Activated naive CD8-positive, alpha-beta T cell treated with anti-CD3 and anti-CD28 coated beads, Interleukin-2, amount 10 ng/mL, durations not matched to agents 7 days and 5 days (primary cell): ENCODE measurements at regions not wholly inside any gene's neighbourhood (a gene's known extent, or its start where the extent isn't known, plus 50 kb on each side); places are given as distances from the start of the nearest gene placed in this dataset.

Experiments
- ATAC-seq: fragments of 150-1000 bp; cut with Tn5 transposase; one replicate; pipeline ENCODE4 v1.10.0; 2021; ENCODE audit warnings: low read depth, moderate library complexity
- POLR2A ChIA-PET: fragments of 350-600 bp; sonication (Branson Sonifier 250); formaldehyde crosslinking; loops from one replicate; lab custom pipeline; 2021; ENCODE audit warnings: antibody characterized with exemption; lab: Charles Lee
- DNase-seq: peaks from one replicate; pipeline ENCODE4 v3.0.0; 2021
- H3K27ac Mint-ChIP-seq: one replicate; pipeline ENCODE4 v1.8.0; 2022; ENCODE audit warnings: mild to moderate bottlenecking, mixed read lengths
- H3K27me3 Mint-ChIP-seq: one replicate; pipeline ENCODE4 v1.8.0; 2022; ENCODE audit warnings: mild to moderate bottlenecking, moderate library complexity, mixed read lengths
- H3K36me3 Mint-ChIP-seq: one replicate; pipeline ENCODE4 v1.8.0; 2021; ENCODE audit warnings: mild to moderate bottlenecking, mixed read lengths
- H3K4me1 Mint-ChIP-seq: one replicate; pipeline ENCODE4 v1.8.0; 2021; ENCODE audit warnings: mixed read lengths
- H3K4me3 Mint-ChIP-seq: one replicate; pipeline ENCODE4 v1.8.0; 2022; ENCODE audit warnings: mild to moderate bottlenecking, moderate library complexity, mixed read lengths
- H3K9me3 Mint-ChIP-seq: one replicate; pipeline ENCODE4 v1.8.0; 2021; ENCODE audit warnings: mixed read lengths

DNA sequence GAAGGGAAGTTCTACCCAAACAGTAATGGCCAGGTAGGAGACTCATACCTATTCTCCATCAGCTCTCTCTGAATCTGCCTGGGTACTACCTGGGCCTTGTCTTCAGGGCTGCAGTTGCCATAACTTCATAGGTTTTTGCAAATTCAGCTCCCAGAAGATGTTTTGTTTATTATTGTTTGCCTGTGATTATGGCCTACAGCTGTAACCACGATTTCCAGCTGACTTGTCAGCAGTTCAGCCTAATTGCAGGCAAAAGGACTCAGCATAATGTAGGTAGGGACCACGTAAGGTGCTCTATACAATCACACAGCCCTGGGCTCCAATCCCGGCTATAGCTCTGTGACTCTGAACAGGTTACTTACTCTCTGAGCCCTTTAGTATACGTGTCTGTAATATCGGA lies 187.0 kb upstream of the FN1 start:
- DNase-seq (no peak), ATAC-seq (no peak)
- Mint-ChIP-seq H3K27me3 (peaks cover 11% of the 10 kb centered on the region), H3K4me3 (no peak overlapping the region), H3K4me1 (peaks cover 9% of the 10 kb centered on the region), H3K27ac (no peak overlapping the region), H3K36me3 (no peaks in the 10 kb centered on the region), H3K9me3 (no peaks in the 10 kb centered on the region)
- POLR2A ChIA-PET, result no interaction called here

DNA sequence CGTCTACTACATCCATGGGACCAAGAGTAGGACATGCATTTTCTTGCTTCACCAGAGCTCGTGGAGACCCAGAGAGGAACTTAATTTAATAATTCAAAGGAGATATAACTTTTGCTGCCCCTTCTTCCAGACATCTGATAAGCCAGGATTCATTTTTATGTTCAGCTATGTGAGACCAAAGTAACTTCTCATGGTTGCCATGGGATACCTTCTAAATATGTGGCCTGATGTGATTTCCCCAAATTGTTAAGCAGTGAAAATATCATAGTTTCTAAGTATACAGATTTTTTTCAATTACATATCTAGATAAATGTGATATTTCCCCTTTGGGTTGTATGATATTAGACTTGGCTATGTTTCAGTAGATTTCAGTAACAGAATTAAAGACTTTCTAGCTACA lies 185.5 kb upstream of the FN1 start:
- H3K4me3 Mint-ChIP-seq, result no peak overlapping the region
- no peak for ATAC-seq
- no peaks in the 10 kb centered on the region for H3K9me3 Mint-ChIP-seq
- peaks cover 9% of the 10 kb centered on the region for H3K4me1 Mint-ChIP-seq
- DNase-seq, result no peak
- peaks cover 11% of the 10 kb centered on the region for H3K27me3 Mint-ChIP-seq
- POLR2A ChIA-PET, result no interaction called here
- H3K27ac Mint-ChIP-seq, result no peak overlapping the region
- no peaks in the 10 kb centered on the region for H3K36me3 Mint-ChIP-seq

DNA sequence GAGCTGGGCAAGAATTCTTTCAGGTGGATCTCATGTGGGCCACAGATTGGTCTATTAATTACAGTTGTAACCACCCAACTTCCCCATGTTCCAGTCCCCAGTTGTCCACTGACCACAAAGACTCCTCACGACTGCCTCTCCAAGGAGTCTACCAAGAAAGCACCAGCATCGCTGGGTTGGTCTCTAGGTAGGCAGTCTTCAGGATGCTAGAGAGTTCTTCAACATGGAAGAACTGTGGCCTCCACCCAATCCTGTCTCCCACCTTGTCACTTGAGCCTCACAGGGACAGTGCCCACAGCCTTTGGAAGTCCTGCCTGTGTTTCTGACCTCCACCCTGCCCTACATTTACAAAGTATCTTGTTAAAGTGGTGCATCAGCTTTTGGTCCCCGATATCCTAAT lies 184.7 kb upstream of the FN1 start:
- H3K36me3 Mint-ChIP-seq, result no peaks in the 10 kb centered on the region
- DNase-seq (no peak), ATAC-seq (no peak)
- peaks cover 11% of the 10 kb centered on the region for H3K27me3 Mint-ChIP-seq
- no peak overlapping the region for H3K4me3 Mint-ChIP-seq
- no peak overlapping the region for H3K27ac Mint-ChIP-seq
- POLR2A ChIA-PET, result no interaction called here
- H3K4me1 Mint-ChIP-seq, result peaks cover 9% of the 10 kb centered on the region
- H3K9me3 Mint-ChIP-seq, result no peaks in the 10 kb centered on the region

DNA sequence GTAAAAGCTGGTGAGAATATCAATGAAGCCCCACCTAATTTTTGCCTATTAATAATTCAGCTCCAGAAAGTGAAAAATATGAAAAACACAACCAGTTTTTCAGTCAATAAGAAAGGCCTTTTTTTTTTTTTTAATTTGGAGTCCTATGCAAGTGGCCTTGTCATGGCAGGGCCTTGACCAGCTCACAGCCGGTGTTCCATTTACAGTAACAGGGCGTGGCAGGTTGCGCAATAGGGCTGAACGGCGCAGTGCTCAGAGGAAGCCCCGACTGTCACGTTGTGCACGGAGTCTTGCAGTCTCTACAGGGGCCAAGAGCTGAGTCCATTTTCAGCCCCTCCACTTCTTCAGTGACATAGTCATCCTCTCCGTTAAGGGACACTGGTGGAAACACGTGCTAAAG lies 184.1 kb upstream of the FN1 start:
- H3K9me3 Mint-ChIP-seq, result no peaks in the 10 kb centered on the region
- H3K27me3 Mint-ChIP-seq, result peaks cover 11% of the 10 kb centered on the region
- H3K4me3 Mint-ChIP-seq, result peak overlapping the region; percentile 58
- ATAC-seq, result no peak
- peaks cover 9% of the 10 kb centered on the region for H3K4me1 Mint-ChIP-seq
- H3K27ac Mint-ChIP-seq, result no peak overlapping the region
- H3K36me3 Mint-ChIP-seq, result no peaks in the 10 kb centered on the region
- POLR2A ChIA-PET, result interaction anchor here (0.6 kb wide), 1 partner anchor 810 kb away, joined by 3 read pairs; the partner anchor contains the start of gene BARD1
- no peak for DNase-seq

DNA sequence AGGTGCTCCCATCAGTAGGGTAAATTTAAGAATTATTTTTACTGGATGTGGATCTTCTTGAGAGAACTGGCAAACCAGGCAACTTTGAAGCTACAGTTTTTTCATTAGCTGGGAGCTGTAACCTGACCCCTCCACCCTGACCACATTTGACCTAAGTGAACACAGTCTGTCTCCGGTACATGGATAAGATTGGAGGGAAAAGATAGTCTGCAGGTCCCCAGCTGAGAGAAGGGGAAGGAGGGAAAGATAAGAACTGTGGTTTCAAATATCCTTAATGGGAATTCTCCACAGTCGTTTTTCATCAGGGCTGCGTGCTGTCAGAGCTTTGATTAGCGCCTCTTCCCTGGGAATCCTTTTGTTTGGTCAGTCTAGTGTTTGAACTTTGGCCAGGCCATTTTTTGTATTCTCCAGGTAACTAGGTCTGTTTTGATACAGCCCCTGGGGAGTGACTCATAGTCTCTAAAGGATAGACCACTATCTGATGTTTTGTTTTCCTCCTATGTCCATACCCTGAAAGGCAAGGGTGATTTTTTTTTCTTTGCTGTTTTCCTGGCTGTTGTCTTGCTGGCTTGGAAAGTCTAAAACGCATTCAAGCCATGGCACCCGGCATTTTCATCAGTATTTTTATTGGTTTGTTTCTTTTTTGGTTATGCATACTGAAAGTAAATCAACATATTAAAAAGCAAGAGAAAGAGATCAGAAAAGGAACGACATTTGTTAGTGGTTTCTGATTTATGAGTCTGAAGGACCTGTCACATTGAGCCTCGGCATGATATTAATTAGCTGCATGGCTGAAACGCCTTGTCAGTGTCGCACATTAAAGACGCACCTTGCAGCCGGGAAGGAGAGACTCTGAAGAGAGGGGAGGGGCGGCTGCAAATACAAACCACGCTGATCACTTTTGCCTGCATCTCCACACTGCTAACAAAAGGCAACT lies 183.4 kb upstream of the FN1 start:
- H3K4me1 Mint-ChIP-seq, result peaks cover 9% of the 10 kb centered on the region
- DNase-seq, result no peak
- POLR2A ChIA-PET, result interaction anchor here (0.6 kb wide), 1 partner anchor 810 kb away, joined by 3 read pairs; the partner anchor contains the start of gene BARD1
- no peaks in the 10 kb centered on the region for H3K9me3 Mint-ChIP-seq
- peak overlapping the region; percentile 58 for H3K4me3 Mint-ChIP-seq
- H3K36me3 Mint-ChIP-seq, result no peaks in the 10 kb centered on the region
- peaks cover 11% of the 10 kb centered on the region for H3K27me3 Mint-ChIP-seq
- ATAC-seq, result no peak
- H3K27ac Mint-ChIP-seq, result no peak overlapping the region

DNA sequence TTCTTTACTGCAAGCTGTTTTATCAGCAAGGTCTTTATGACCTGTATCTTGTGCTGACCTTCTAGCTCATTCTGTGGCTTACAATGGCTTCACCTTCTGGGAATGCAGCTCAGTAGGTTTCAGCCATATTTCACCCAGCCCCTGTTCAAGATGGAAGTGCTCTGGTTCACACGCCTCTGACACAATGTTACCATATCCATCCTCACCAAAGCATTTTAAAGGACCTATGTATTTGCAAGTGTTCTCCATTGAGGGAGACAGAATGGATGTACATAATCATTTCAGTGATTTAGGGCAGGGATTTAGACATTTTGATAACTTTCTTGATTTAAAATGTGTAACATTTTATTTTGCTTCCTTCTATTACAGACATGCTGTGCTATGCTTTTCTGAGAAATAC lies 182.3 kb upstream of the FN1 start:
- peaks cover 11% of the 10 kb centered on the region for H3K27me3 Mint-ChIP-seq

DNA sequence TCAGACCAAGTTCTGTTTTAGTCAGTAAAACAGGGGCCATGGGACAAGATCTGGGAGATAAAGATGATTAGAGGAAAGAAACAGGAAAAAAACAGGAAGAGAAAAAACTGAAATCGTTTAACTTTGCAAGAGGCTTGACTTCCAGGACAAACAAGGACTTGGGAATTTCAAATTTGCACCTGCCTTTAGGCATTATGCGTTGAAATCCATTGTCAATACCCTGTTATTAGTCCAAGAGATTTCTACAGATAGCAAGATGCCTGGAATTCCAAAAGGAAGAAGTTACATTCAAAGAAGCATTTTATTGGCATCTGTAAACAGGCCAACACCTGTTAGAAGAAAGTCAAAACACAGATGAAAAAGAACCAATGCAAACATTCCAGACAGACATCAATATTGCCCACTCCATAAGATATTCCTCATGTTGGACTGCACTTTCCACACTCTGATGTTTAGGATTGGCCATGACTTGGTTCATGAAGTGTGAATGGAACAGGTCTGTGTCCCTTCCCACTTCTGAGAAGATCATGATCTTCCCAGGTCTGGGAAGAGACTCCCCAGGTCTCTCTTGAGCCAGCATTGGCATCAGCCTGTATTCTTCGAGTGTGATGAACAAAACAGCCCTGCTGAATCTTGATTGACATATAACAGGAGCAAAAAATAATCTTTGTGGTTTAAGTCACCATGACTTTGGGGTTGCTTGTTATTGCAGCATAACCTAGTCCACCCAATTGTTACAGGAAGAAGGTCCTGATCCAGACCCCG lies 181.4 kb upstream of the FN1 start:
- POLR2A ChIA-PET, result no interaction called here
- Mint-ChIP-seq H3K27ac (no peak overlapping the region), H3K4me1 (peaks cover 9% of the 10 kb centered on the region), H3K36me3 (no peaks in the 10 kb centered on the region), H3K27me3 (peaks cover 11% of the 10 kb centered on the region), H3K4me3 (no peak overlapping the region), H3K9me3 (no peaks in the 10 kb centered on the region)
- no peak for ATAC-seq
- DNase-seq, result no peak

More for the DNA sequence above, 182.3 kb upstream of the FN1 start:
- ATAC-seq (no peak), DNase-seq (no peak)
- no peak overlapping the region for H3K27ac Mint-ChIP-seq
- no peaks in the 10 kb centered on the region for H3K9me3 Mint-ChIP-seq
- H3K36me3 Mint-ChIP-seq, result no peaks in the 10 kb centered on the region
- H3K4me1 Mint-ChIP-seq, result peaks cover 9% of the 10 kb centered on the region
- H3K4me3 Mint-ChIP-seq, result no peak overlapping the region
- POLR2A ChIA-PET, result no interaction called here

DNA sequence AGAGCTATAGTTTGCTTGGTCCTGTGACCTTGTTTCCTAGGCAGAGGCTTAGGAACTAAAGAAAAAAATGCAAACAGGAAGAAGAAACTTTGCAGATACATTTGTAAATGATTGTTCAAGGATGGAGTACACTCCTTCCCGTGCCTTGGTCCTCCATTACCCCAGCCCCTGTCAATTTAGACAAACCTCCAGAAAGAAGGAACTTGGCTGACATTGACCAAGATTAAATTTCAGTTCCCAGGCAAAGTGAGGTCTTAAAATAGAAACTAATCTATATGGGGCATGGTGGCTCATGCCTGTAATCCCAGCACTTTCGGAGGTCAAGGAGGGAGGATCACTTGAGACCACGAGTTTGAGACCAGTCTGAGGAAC lies 179.9 kb upstream of the FN1 start:
- no peak for ATAC-seq
- no peaks in the 10 kb centered on the region for H3K9me3 Mint-ChIP-seq
- no peaks in the 10 kb centered on the region for H3K36me3 Mint-ChIP-seq
- POLR2A ChIA-PET, result no interaction called here
- H3K4me3 Mint-ChIP-seq, result no peak overlapping the region
- no peak for DNase-seq
- H3K27ac Mint-ChIP-seq, result no peak overlapping the region
- H3K4me1 Mint-ChIP-seq, result peaks cover 9% of the 10 kb centered on the region
- peaks cover 11% of the 10 kb centered on the region for H3K27me3 Mint-ChIP-seq

DNA sequence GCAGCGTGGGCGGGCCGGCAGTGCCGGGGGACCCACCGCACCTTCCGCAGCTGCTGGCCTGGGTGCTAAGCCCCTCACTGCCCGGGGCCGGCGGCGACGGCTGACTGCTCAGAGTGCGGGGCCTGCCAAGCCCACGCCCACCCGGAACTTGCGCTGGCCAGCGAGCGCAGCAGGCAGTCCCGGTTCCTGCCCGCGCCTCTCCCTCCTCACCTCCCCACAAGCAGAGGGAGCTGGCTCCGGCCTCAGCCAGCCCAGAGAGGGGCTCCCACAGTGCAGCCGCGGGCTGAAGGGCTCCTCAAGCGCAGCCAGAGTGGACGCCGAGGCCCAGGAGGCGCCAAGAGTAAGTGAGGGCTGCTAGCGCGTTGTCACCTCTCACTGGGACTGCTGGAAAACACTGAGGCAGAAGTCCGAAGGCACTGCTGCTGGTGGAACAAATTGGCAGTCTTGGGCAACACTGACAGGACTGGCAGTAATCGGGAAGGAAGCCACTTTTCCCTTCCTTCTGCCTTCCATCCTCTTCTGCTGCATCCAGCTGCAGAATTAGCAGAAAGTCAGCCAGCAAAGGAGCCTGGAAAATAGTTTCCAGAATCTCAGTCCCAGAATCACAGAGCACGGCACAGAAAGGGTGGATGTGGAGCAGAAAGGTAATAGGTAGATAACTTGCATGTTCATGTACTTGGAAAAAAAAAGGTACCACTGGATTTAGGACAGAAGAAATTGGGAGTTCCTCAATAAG lies 179.4 kb upstream of the FN1 start:
- Mint-ChIP-seq H3K4me3 (no peak overlapping the region), H3K27ac (no peak overlapping the region), H3K27me3 (peaks cover 11% of the 10 kb centered on the region), H3K4me1 (peaks cover 9% of the 10 kb centered on the region), H3K36me3 (no peaks in the 10 kb centered on the region), H3K9me3 (no peaks in the 10 kb centered on the region)
- ATAC-seq (no peak), DNase-seq (no peak)
- POLR2A ChIA-PET, result no interaction called here

DNA sequence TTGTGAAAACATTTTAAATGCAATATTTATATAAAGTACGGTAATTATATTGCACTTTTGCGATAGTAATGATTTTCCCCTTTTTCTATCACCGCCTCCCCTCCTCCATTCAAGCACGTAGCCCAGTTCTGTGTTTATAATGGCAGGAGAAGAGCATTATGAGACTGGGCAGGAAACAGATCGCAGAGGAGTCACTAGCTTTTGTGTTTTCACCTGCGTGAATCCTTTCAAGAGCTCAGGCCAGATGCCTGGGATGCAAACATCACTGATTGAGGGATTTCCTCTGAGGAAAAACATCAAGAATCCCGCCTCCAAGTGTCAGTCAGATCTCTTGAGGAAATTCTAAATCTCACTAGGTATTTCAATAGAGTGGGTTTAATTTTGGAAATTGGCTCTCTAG lies 178.4 kb upstream of the FN1 start:
- Mint-ChIP-seq H3K27me3 (peaks cover 7% of the 10 kb centered on the region), H3K4me1 (no peaks in the 10 kb centered on the region), H3K9me3 (no peaks in the 10 kb centered on the region), H3K36me3 (no peaks in the 10 kb centered on the region), H3K27ac (no peak overlapping the region), H3K4me3 (no peak overlapping the region)
- DNase-seq (no peak), ATAC-seq (no peak)
- POLR2A ChIA-PET, result no interaction called here

DNA sequence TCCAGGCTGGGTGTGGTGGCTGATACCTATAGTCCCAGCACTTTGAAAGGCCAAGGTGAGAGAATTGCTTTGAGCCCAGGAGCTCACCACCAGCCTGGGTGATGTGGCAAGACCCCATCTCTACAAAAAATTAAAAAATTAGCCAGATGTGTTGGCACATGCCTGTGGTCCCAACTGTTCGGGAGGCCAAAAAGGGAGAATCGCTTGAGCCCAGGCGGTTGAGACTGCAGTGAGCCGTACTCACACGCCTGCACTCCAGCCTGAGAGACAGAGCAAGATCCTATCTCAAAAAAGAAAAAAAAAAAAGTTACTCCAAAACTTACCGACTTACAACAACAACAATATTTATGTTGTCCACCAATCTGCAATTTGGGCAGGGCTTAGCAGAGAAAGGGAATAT lies 178.0 kb upstream of the FN1 start:
- Mint-ChIP-seq H3K27ac (no peak overlapping the region), H3K9me3 (no peaks in the 10 kb centered on the region), H3K36me3 (no peaks in the 10 kb centered on the region), H3K4me1 (no peaks in the 10 kb centered on the region), H3K4me3 (no peak overlapping the region), H3K27me3 (peaks cover 6% of the 10 kb centered on the region)
- ATAC-seq, result no peak
- DNase-seq, result no peak
- POLR2A ChIA-PET, result no interaction called here

DNA sequence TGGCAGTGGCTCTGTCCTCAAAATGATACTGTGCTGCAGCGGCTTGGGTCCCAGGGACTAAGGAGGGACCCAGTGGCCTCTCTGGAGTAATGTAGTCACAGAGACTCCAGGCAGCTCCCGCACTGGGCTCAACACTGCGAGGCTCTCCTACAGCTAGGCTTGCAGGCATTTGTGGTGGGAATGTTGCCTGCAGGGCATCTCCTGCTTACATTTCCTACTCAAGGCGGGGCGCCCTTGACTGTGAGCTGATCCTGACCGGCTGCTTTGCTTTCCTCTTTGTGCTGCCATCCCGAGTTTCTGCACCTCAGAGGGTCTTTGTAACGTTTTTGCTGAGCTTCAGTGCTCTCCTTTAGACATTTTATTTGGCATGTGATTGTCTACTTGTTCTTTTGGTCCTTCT lies 177.4 kb upstream of the FN1 start:
- H3K27ac Mint-ChIP-seq, result no peak overlapping the region

DNA sequence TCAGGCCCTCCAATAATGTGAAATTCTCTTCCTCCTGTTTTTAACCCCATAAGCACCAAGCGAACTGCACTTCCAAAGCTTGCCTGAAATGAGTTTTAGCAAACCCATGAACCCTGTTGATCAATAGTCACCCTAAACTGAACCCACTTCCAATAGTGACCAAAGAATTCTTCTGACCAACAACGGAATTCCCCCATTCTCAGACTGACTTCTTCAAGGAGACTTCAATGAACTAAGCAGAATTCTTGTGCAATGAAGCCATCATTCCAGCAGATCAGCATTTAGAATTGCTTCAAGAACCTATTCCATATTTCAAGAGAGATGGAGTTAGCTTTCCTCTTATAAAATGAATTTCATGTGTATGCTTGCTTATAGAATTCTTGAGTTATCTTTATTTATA lies 176.9 kb upstream of the FN1 start:
- POLR2A ChIA-PET, result no interaction called here
- Mint-ChIP-seq H3K9me3 (no peaks in the 10 kb centered on the region), H3K4me3 (no peak overlapping the region), H3K27ac (no peak overlapping the region), H3K27me3 (no peaks in the 10 kb centered on the region), H3K4me1 (no peaks in the 10 kb centered on the region), H3K36me3 (no peaks in the 10 kb centered on the region)
- no peak for DNase-seq
- ATAC-seq, result no peak

More for the DNA sequence above, 177.4 kb upstream of the FN1 start:
- no peaks in the 10 kb centered on the region for H3K9me3 Mint-ChIP-seq
- DNase-seq (no peak), ATAC-seq (no peak)
- H3K4me1 Mint-ChIP-seq, result no peaks in the 10 kb centered on the region
- no peaks in the 10 kb centered on the region for H3K27me3 Mint-ChIP-seq
- H3K36me3 Mint-ChIP-seq, result no peaks in the 10 kb centered on the region
- POLR2A ChIA-PET, result no interaction called here
- H3K4me3 Mint-ChIP-seq, result no peak overlapping the region
